ENCODE measurements at regions not wholly inside any gene's neighbourhood (a gene's known extent, or its start where the extent isn't known, plus 50 kb on each side); places are given as distances from the start of the nearest gene placed in this dataset.

DNA sequence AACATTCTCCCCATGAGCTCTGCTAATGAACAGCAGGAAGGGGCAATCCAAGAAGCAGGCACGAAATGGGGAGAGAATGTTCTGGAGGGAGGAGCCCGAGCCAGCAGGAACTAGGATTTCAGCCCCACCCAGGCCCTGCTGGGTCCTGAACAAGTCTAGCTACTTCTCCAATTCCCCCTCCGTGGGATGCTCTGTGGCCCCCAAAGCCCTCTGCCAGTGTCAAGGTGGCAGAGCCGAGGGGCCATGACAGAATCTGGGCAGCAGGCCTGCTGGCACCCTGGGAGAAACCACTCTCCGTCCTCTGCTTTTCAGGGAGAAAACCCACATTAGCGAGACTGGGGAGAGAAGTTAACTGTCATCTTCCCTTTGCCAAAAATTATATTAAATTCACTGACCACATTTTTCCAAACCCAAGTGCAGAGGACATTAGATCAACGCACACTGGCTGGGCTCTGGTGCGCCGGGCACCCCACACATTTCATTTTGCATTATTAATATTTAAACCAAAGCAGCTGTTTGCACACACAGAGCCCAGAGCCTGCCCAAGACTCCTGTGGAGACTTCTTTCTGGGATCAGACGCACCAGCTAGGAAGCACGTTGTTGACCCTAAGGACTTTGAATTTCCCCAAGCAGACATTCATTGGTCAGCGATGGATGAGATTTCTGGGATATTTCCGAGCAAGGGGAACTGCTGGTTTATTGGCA lies 80.2 kb upstream of the PKDCC start:
- no peak for TF ChIP-seq EP300 (IDR thresholded peaks at IDR 0.05)
- TF ChIP-seq, protein P1, sequence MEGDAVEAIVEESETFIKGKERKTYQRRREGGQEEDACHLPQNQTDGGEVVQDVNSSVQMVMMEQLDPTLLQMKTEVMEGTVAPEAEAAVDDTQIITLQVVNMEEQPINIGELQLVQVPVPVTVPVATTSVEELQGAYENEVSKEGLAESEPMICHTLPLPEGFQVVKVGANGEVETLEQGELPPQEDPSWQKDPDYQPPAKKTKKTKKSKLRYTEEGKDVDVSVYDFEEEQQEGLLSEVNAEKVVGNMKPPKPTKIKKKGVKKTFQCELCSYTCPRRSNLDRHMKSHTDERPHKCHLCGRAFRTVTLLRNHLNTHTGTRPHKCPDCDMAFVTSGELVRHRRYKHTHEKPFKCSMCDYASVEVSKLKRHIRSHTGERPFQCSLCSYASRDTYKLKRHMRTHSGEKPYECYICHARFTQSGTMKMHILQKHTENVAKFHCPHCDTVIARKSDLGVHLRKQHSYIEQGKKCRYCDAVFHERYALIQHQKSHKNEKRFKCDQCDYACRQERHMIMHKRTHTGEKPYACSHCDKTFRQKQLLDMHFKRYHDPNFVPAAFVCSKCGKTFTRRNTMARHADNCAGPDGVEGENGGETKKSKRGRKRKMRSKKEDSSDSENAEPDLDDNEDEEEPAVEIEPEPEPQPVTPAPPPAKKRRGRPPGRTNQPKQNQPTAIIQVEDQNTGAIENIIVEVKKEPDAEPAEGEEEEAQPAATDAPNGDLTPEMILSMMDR (IDR thresholded peaks at IDR 0.05), result no peak
- TF ChIP-seq POLR2AphosphoS5 (IDR thresholded peaks at IDR 0.05), result no peak
